GM23338 (cell line): ENCODE measurements at regions not wholly inside any gene's neighbourhood (a gene's known extent, or its start where the extent isn't known, plus 50 kb on each side); places are given as distances from the start of the nearest gene placed in this dataset.

ENCODE experiments used
- CREB1 ChIP-seq: fragments of 250-450 bp; sonication (Bioruptor Pico); IDR thresholded peaks from 2 replicates; pipeline ENCODE4 v1.5.0; 2020; ENCODE audit warnings: low read depth, mild to moderate bottlenecking, moderate library complexity
- CTCF ChIP-seq, 2 experiments: fragments of 200-600 bp in 1 of 2; sonication (generic) in 1 of 2; conservative IDR thresholded peaks; 2 replicates each; pipeline versions ENCODE4 v1.5.1 to v1.6.1; 2016 to 2017; ENCODE audit warnings: antibody characterized with exemption in 2 of 2, low read depth in 2 of 2, mild to moderate bottlenecking in 2 of 2, moderate library complexity in 1 of 2
- EZH2 ChIP-seq: fragments of 200-600 bp; sonication (generic); IDR thresholded peaks from one replicate; pipeline ENCODE4 v1.8.0; 2017; ENCODE audit warnings: antibody characterized with exemption, mild to moderate bottlenecking, low read depth; ENCODE audit not compliant: unreplicated experiment
- EZH2phosphoT487 ChIP-seq: fragments of 200-600 bp; sonication (generic); IDR thresholded peaks from one replicate; pipeline ENCODE4 v1.8.1; 2018; ENCODE audit warnings: antibody characterized with exemption; ENCODE audit not compliant: unreplicated experiment
- JUNB ChIP-seq: IDR thresholded peaks from one replicate; pipeline ENCODE4 v1.6.1; 2016; ENCODE audit warnings: antibody characterized with exemption; ENCODE audit not compliant: unreplicated experiment
- NANOG ChIP-seq: IDR thresholded peaks from 2 replicates; pipeline ENCODE4 v1.6.1; 2016; ENCODE audit warnings: antibody characterized with exemption, borderline replicate concordance
- POLR2AphosphoS5 ChIP-seq: IDR thresholded peaks from 2 replicates; pipeline ENCODE4 v1.6.1; 2016; ENCODE audit warnings: antibody characterized with exemption, low read depth
- REST ChIP-seq: IDR thresholded peaks from one replicate; pipeline ENCODE4 v1.6.1; 2018; ENCODE audit warnings: antibody characterized with exemption; ENCODE audit not compliant: unreplicated experiment
- ZNF114 ChIP-seq: fragments of 250-450 bp; sonication (Bioruptor Pico); IDR thresholded peaks from 2 replicates; pipeline ENCODE4 v1.5.0; 2020; ENCODE audit warnings: mild to moderate bottlenecking, moderate library complexity

- TF ChIP-seq CTCF (conservative IDR thresholded peaks at IDR 0.05; ENCODE audit: low read depth in 2 of 2), result no peak
- TF ChIP-seq EZH2, result no peak
- no peak for TF ChIP-seq NANOG
- TF ChIP-seq POLR2AphosphoS5, result no peak
- no peak for TF ChIP-seq JUNB
- no peak for TF ChIP-seq ZNF114
- TF ChIP-seq REST, result no peak
- no peak for TF ChIP-seq EZH2phosphoT487
- TF ChIP-seq CREB1 (CRISPR knock-in tag), result no peak
Measured at GRCh38 chr4:137299281-137299680, 233.0 kb downstream of the PCDH18 start.
